GM18511 (cell line): ENCODE measurements at regions not wholly inside any gene's neighbourhood (a gene's known extent, or its start where the extent isn't known, plus 50 kb on each side); places are given as distances from the start of the nearest gene placed in this dataset.
A peak's percentile ranks its signal among the peaks of the same experiment; 100 is the strongest.
"Not testable (repeated sequence)": the region's sequence is repeated elsewhere in the genome, so short reads cannot be mapped to it uniquely, and the experiment has no call there.

Source experiments
- ATAC-seq: cut with Tn5 transposase; IDR thresholded peaks from one replicate; pipeline ENCODE4 v1.9.1; 2021; ENCODE audit warnings: mild to moderate bottlenecking, moderate library complexity; ENCODE audit not compliant: unreplicated experiment

GRCh38 chr4:159030297-159030696 lies 72.6 kb upstream of the RAPGEF2 start:
- not testable (repeated sequence) for ATAC-seq

GRCh38 chr4:159035570-159035969 lies 67.3 kb upstream of the RAPGEF2 start:
- ATAC-seq = peak; percentile 68

- no peak for ATAC-seq
Observed at GRCh38 chr4:159038536-159038935, 64.3 kb upstream of the RAPGEF2 start.

GRCh38 chr4:159041054-159042034 lies 61.5 kb upstream of the RAPGEF2 start:
- no peak for ATAC-seq

GRCh38 chr4:159042097-159042605 lies 60.7 kb upstream of the RAPGEF2 start:
- peak; percentile 71 for ATAC-seq

GRCh38 chr4:159042868-159043267 lies 60.0 kb upstream of the RAPGEF2 start:
- no peak for ATAC-seq

GRCh38 chr4:159043861-159044260 lies 59.0 kb upstream of the RAPGEF2 start:
- ATAC-seq = no peak

GRCh38 chr4:159045321-159045720 lies 57.6 kb upstream of the RAPGEF2 start:
- ATAC-seq = no peak

- ATAC-seq = no peak
Observed at GRCh38 chr4:159046683-159047082, 56.2 kb upstream of the RAPGEF2 start.

GRCh38 chr4:159047478-159048165 lies 55.3 kb upstream of the RAPGEF2 start:
- ATAC-seq = no peak

GRCh38 chr4:159048166-159048886 lies 54.6 kb upstream of the RAPGEF2 start:
- ATAC-seq = no peak

GRCh38 chr4:159049780-159050375 lies 53.0 kb upstream of the RAPGEF2 start:
- ATAC-seq = no peak

GRCh38 chr4:159051245-159052071 lies 51.4 kb upstream of the RAPGEF2 start:
- peak; percentile 90 for ATAC-seq

GRCh38 chr4:159052315-159052714 lies 50.6 kb upstream of the RAPGEF2 start:
- peak; percentile 61 for ATAC-seq
